ENCODE measurements at regions not wholly inside any gene's neighbourhood (a gene's known extent, or its start where the extent isn't known, plus 50 kb on each side); places are given as distances from the start of the nearest gene placed in this dataset.
"Not testable (repeated sequence)": the region's sequence is repeated elsewhere in the genome, so short reads cannot be mapped to it uniquely, and the experiment has no call there.

- no peak for TF ChIP-seq CTCF (IDR thresholded peaks at IDR 0.05; ENCODE audit: extremely low read depth, missing control alignments)
- DNase-seq (ENCODE audit: low spot score), result no peak
Observed at GRCh38 chr9:85466834-85467233, 274.9 kb downstream of the AGTPBP1 start.

GRCh38 chr9:85458114-85458864 is 283.5 kb downstream of the AGTPBP1 start:
- DNase-seq (ENCODE audit: low spot score), result not testable (repeated sequence)

GRCh38 chr9:85453850-85454249 is 287.9 kb downstream of the AGTPBP1 start:
- DNase-seq (ENCODE audit: low spot score), result no peak
- no peak for TF ChIP-seq CTCF (IDR thresholded peaks at IDR 0.05; ENCODE audit: extremely low read depth, missing control alignments)

- no peak for DNase-seq (ENCODE audit: low spot score)
- TF ChIP-seq CTCF (IDR thresholded peaks at IDR 0.05; ENCODE audit: extremely low read depth, missing control alignments), result no peak
Observed at GRCh38 chr9:85452841-85453240, 288.9 kb downstream of the AGTPBP1 start.

GRCh38 chr9:85451680-85452079 is 290.1 kb downstream of the AGTPBP1 start:
- TF ChIP-seq CTCF (IDR thresholded peaks at IDR 0.05; ENCODE audit: extremely low read depth, missing control alignments), result no peak
- no peak for DNase-seq (ENCODE audit: low spot score)

- no peak for TF ChIP-seq CTCF (IDR thresholded peaks at IDR 0.05; ENCODE audit: extremely low read depth, missing control alignments)
- DNase-seq (ENCODE audit: low spot score), result no peak
Observed at GRCh38 chr9:85445887-85446286, 295.9 kb downstream of the AGTPBP1 start.

GRCh38 chr9:85444243-85444642 is 297.5 kb downstream of the AGTPBP1 start:
- no peak for DNase-seq (ENCODE audit: low spot score)
- TF ChIP-seq CTCF (IDR thresholded peaks at IDR 0.05; ENCODE audit: extremely low read depth, missing control alignments), result no peak

- no peak for DNase-seq (ENCODE audit: low spot score)
- no peak for TF ChIP-seq CTCF (IDR thresholded peaks at IDR 0.05; ENCODE audit: extremely low read depth, missing control alignments)
Observed at GRCh38 chr9:85443190-85443598, 298.6 kb downstream of the AGTPBP1 start.
